HepG2 (cell line): ENCODE measurements at regions not wholly inside any gene's neighbourhood (a gene's known extent, or its start where the extent isn't known, plus 50 kb on each side); places are given as distances from the start of the nearest gene placed in this dataset.
"Not testable (repeated sequence)": the region's sequence is repeated elsewhere in the genome, so short reads cannot be mapped to it uniquely, and the experiment has no call there.

ENCODE experiments used
- ATAC-seq: fragments of 200-7000 bp; cut with Tn5 transposase; 3 replicates; pipeline ENCODE4 v1.9.1; 2020; ENCODE audit warnings: mild to moderate bottlenecking, moderate library complexity
- BruUV-seq: library from RNA; stranded (reverse); fragments of 400-500 nt; replicated peaks from 2 replicates; lab custom pipeline; 2021; lab: Mats Ljungman, UMichigan
- CTCF ChIA-PET: fragments of 300-600 bp; formaldehyde crosslinking; extraction: SDS; loops from one replicate; lab custom pipeline; 2021; ENCODE audit warnings: low total read pairs, inconsistent platforms, low intra/inter-chr PET ratio; lab: Yijun Ruan, JAX
- POLR2A ChIA-PET: fragments of 350-600 bp; sonication (Branson Sonifier 250); formaldehyde crosslinking; loops from one replicate; lab custom pipeline; 2020; ENCODE audit warnings: antibody characterized with exemption, inconsistent platforms; lab: Yijun Ruan, JAX
- DNase-seq: peaks from one replicate; pipeline ENCODE4 v3.0.0-alpha.2; 2015; ENCODE audit warnings: low spot score
- FAIRE-seq: peaks from 3 replicates; lab custom pipeline; 2011; peaks lifted over from hg19 to GRCh38; lab: Jason Lieb, UNC
- H2AFZ ChIP-seq: one replicate; pipeline ENCODE4 v1.6.1; 2011; ENCODE audit warnings: low read length, inconsistent platforms
- H3K27ac ChIP-seq: fragments of 300-600 bp; 3 replicates; pipeline ENCODE4 v1.8.0; 2011; ENCODE audit warnings: mixed run types, mild to moderate bottlenecking, mixed read lengths, low read length, inconsistent platforms; ENCODE audit not compliant: insufficient read depth; ENCODE audit errors: extremely low read length
- H3K27me3 ChIP-seq, 2 experiments: fragments of 200-600 bp in 1 of 2; 2 replicates in 1 of 2; 3 replicates in 1 of 2; pipeline versions ENCODE4 v1.6.0 to v1.8.0; 2011; ENCODE audit warnings: low read length in 2 of 2, mild to moderate bottlenecking in 2 of 2, moderate library complexity in 2 of 2, inconsistent platforms in 1 of 2; ENCODE audit not compliant: insufficient read depth in 2 of 2, control insufficient read depth in 1 of 2
- H3K36me3 ChIP-seq, 2 experiments: fragments of 200-600 bp in 1 of 2; replicated peaks in 1 of 2; 2 replicates in 1 of 2; 3 replicates in 1 of 2; pipeline versions ENCODE4 v1.5.1 to v1.8.0; 2011; ENCODE audit warnings: low read length in 2 of 2, inconsistent platforms in 1 of 2; ENCODE audit not compliant: insufficient read depth in 2 of 2, control insufficient read depth in 1 of 2
- H3K4me1 ChIP-seq: 2 replicates; pipeline ENCODE4 v1.5.1; 2012; ENCODE audit warnings: low read length, inconsistent platforms; ENCODE audit not compliant: insufficient read depth
- H3K4me2 ChIP-seq: 2 replicates; pipeline ENCODE4 v1.6.0; 2011; ENCODE audit warnings: low read depth, low read length, inconsistent platforms
- H3K4me3 ChIP-seq, 3 experiments: fragments of 200-600 bp in 1 of 3; sonication (generic), shearing (Covaris generic) in 1 of 3; replicated peaks in 1 of 3; 2 replicates each; pipeline ENCODE4 v1.5.1; 2011 to 2016; ENCODE audit warnings: low read length in 3 of 3, inconsistent platforms in 2 of 3, low read depth in 2 of 3, mild to moderate bottlenecking in 2 of 3, control low read depth in 1 of 3, mixed read lengths in 1 of 3; ENCODE audit not compliant: insufficient read depth in 1 of 3
- H3K79me2 ChIP-seq: one replicate; pipeline ENCODE4 v1.6.1; 2011; ENCODE audit warnings: low read length, inconsistent platforms; ENCODE audit not compliant: insufficient read depth
- H3K9ac ChIP-seq: 2 replicates; pipeline ENCODE4 v1.6.0; 2011; ENCODE audit warnings: mild to moderate bottlenecking, low read depth, low read length, inconsistent platforms; ENCODE audit not compliant: insufficient read depth
- H3K9me3 ChIP-seq: 2 replicates; pipeline ENCODE4 v1.5.1; 2012; ENCODE audit warnings: mild to moderate bottlenecking, low read length
- H4K20me1 ChIP-seq: 2 replicates; pipeline ENCODE4 v1.6.0; 2011; ENCODE audit warnings: inconsistent platforms, mild to moderate bottlenecking, low read length, moderate library complexity; ENCODE audit not compliant: insufficient read depth
- NFE2L2 ChIP-seq: fragments of 150-350 bp; IDR thresholded peaks from 2 replicates; pipeline ENCODE4 v1.6.1; 2014; ENCODE audit warnings: low read length
- ZMYM4 ChIP-seq: sonication (generic); formaldehyde crosslinking; IDR thresholded peaks from 2 replicates; pipeline ENCODE4 v1.8.1; 2023; ENCODE audit warnings: mild to moderate bottlenecking, missing genetic modification reagents
- WGBS: methylation state at CpG from one replicate; pipeline ENCODE4 v1.1.6; 2017; ENCODE audit warnings: low lambda C conversion rate; 5-methylcytosine and 5-hydroxymethylcytosine counted together
- in situ Hi-C: cut with HindIII; loops from 2 replicates; pipeline ENCODE4 v1.10.0; 2017; ENCODE audit warnings: low pct_unique_long_range_greater_than_20kb; ENCODE audit not compliant: extremely low pct_ligation_motif_present
- intact Hi-C: fragments of 100-400 bp; cut with micrococcal nuclease; formaldehyde crosslinking; loops from one replicate; pipeline ENCODE4 v1.10.0; 2022; ENCODE audit not compliant: unreplicated experiment

DNA sequence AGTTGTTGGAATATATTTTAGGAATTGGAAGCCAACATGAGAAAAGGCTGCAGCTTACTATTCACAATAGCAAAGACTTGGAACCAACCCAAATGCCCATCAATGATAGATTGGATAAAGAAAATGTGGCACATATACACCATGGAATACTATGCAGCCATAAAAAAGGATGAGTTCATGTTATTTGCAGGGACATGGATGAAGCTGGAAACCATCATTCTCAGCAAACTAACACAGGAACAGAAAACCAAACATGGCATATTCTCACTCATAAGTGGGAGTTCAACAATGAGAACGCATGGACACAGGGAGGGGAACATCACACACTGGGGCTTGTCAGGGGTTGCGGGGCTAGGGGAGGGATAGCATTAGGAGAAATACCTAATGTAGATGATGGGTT lies 192.1 kb upstream of the ANK3 start:
- 62% methylated on average over 2 of the region's 2 CpGs for WGBS
- POLR2A ChIA-PET, H3K9me3 ChIP-seq, H3K9ac ChIP-seq, H3K4me2 ChIP-seq, H3K4me1 ChIP-seq, H3K27ac ChIP-seq, FAIRE-seq, BruUV-seq, intact Hi-C loops, DNase-seq, CTCF ChIA-PET, H2AFZ ChIP-seq, ATAC-seq, H3K79me2 ChIP-seq, H4K20me1 ChIP-seq, H3K27me3 ChIP-seq, H3K36me3 ChIP-seq, in situ Hi-C loops, H3K4me3 ChIP-seq: not testable (repeated sequence)

DNA sequence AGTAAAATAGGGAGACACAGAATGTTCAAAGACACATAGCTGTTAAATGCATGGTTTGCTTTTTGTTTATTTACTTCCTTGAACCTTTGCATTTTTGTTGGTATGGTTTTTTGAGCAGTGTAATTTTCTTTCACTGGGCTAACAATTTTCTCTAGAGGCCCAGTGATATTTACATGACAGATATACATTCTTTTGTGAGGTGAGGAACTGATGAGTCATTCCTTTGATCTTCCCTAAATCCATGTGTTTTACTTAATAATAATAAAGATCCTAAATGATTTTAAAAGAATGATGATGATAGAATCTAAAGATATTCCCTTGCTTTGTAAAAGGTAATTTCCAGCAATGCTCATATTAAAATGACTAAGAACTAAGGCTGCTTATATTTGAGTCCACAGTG lies 188.5 kb upstream of the ANK3 start:
- Histone ChIP-seq H3K27ac (no peak overlapping the region), H4K20me1 (no peaks in the 10 kb centered on the region), H2AFZ (no peak overlapping the region), H3K9me3 (no peaks in the 10 kb centered on the region), H3K79me2 (no peaks in the 10 kb centered on the region), H3K27me3 (no peaks in the 10 kb centered on the region), H3K9ac (no peak overlapping the region), H3K4me1 (no peaks in the 10 kb centered on the region), H3K36me3 (no peaks in the 10 kb centered on the region), H3K4me3 (no peak overlapping the region), H3K4me2 (no peak overlapping the region)
- DNase-seq (no peak), FAIRE-seq (no peak), ATAC-seq (no peak)
- intact Hi-C loops, result no loop called here
- TF ChIP-seq NFE2L2 (peak; percentile 20; the same call in 1 of the 2 replicates), ZMYM4 (CRISPR knock-in tag) (no peak)
- ChIA-PET POLR2A (no interaction called here), CTCF (no interaction called here)
- BruUV-seq, result no TSS peak
- in situ Hi-C loops, result no loop called here
